OCI-M2 (cell line): ENCODE measurements at regions not wholly inside any gene's neighbourhood (a gene's known extent, or its start where the extent isn't known, plus 50 kb on each side); places are given as distances from the start of the nearest gene placed in this dataset.

Experiments
- DNase-seq: peaks from one replicate; lab custom pipeline; 2025; ENCODE audit not compliant: unreplicated experiment; lab: John Stamatoyannopoulos, UW

GRCh38 chr5:81914696-81915095, 57.1 kb upstream of the ATG10 start:
- DNase-seq: no peak

- no peak for DNase-seq
Observed at GRCh38 chr5:81912933-81913332, 58.9 kb upstream of the ATG10 start.

DNA sequence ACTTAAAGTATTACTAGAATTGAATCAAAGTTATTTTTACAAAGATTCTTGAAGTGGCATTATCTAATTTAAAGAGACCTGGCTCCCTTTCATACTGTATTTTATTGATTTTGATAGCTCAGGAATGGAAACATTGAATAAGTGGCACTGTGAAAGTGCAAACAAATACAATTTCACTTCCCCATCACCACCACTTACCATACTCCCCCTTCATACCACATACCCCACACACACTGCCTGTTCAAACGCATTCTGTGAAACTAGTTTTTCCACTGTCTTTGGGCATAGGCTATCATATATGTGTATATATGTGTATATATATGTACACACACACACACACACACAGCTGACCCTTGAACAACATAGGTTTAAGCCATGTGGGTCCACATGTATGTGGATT, 62.1 kb upstream of the ATG10 start:
- no peak for DNase-seq

DNA sequence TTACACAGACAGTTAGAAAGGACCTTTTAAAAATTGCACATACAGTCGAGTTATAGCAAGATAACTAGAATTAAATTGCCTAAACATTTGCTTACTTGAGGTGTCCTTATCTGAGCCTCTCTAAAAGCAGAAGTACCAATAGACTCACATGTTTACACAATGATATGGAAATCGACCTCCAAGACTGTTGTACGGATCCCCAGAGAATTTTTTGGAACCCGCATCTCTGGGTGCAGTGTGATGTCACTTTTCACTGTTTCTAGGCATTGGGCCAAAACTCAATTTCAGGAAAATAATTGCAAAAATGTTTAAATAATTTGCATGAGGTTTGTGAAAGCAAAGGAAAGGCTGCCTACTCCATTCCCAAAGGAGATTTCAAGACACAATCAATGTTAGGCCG, 63.1 kb upstream of the ATG10 start:
- DNase-seq: no peak

DNA sequence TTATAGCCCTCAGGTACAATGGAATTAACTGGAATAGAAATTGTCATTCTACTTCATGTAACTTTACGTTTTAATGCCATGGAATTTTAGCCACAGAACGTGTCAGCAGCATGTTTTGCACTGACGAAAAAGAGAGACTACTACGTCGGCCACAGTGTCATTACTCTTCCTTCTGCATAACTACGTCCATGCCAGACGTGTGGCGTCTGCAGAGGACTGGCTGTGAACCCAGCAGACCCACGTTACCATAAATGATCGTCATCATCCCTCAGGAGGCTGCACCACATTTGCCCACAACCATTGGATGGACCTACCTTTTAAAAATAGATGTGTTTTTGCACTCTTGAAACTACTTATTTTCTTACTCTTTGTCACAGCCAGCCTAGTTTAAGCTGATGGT, 63.8 kb upstream of the ATG10 start:
- no peak for DNase-seq

- DNase-seq: no peak
Observed at GRCh38 chr5:81907012-81907635, 64.7 kb upstream of the ATG10 start.

DNA sequence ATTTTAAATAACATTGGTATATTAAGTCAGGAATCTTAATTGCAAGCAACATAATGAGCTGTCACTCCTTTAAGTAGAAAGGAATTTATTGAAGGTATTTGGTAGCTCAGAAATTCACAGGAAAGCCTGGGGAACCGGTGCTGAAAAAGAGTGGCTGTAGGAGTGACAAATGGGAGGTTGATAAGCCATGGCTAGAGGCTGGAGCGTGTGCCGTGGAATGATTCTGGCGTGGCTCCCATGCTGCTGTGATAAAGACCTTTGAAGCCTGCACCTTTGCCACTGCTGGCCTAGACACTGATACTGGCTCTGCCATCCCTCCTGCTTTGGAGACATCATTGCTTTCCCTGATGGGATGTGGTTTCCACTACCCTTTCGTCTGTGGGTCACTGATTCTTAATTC, 65.7 kb upstream of the ATG10 start:
- no peak for DNase-seq

DNA sequence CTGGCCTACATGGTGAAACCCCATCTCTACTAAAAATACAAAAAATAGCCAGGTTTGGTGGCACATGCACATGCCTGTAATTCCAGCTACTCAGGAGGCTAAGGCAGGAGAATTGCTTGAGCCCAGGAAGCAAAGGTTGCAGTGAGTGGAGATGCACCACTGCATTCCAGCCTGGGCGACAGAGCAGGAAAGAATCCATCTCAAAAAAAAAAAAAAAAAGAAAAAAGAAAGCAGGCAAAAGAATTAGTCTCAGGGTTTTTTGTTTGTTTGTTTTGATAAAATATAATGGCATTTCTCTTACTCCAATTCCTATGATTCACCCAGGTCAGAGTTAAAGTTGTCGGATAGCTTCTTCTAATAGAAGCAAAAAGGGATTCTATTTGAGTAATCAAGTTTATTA, 67.0 kb upstream of the ATG10 start:
- DNase-seq: no peak

GRCh38 chr5:81904166-81904565, 67.7 kb upstream of the ATG10 start:
- DNase-seq: no peak

GRCh38 chr5:81901586-81901985, 70.2 kb upstream of the ATG10 start:
- DNase-seq: no peak

DNA sequence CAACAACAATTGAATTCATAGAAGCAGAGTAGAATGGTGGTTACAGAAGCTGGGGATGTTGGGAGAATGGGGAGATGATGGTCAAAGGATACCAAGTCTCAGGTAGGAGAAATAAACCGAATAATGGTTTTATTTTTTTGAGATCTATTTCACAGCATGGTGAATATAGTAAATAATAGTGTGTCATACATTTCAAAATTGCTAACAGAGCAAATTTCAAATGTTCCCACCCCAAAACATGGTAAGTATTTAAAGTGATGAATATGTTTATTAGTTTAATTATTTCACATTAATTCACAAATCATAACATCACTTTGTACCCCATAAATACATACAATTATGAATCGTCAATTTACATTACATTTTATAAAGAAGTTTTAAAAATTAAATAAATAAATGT, 72.7 kb upstream of the ATG10 start:
- DNase-seq: no peak

DNA sequence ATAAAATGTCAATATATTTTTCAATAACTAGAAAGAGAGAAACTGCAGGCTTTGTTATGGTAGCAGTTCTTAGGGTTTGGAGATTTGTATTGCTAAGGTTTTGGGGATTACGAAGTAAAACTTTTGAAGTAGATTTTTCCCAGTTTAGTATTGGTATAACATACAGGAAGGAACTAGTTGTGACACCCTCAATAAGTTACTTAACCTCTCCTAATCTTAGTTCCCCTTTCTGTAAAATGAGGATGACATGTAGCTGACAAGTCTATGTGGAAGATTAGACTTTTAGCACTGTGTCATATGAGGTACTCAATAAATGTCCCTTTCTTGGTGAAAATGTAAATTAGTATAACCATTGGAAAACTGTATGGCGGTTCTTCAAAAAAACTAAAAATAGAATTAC, 73.4 kb upstream of the ATG10 start:
- DNase-seq: no peak

- no peak for DNase-seq
Observed at GRCh38 chr5:81896764-81897163, 75.1 kb upstream of the ATG10 start.

DNA sequence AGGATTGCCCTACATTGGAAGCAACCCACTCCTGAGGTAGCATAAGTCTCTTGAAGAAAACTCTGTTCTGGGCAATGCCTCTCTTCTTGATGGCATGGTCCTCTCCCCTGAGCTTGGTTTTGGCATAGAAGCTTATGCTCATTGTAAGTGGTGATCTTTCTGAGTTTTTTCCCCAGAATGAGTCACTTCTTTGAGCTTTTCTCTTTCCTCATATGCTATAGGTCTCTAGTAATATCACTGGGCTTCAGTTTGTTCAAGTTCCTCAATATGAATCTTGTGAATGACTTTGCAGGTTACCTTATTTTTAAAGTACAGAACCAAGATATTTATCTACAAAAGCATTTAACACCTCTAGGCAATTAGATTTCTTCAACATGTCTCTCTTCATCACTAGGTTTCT, 76.5 kb upstream of the ATG10 start:
- DNase-seq: no peak

DNA sequence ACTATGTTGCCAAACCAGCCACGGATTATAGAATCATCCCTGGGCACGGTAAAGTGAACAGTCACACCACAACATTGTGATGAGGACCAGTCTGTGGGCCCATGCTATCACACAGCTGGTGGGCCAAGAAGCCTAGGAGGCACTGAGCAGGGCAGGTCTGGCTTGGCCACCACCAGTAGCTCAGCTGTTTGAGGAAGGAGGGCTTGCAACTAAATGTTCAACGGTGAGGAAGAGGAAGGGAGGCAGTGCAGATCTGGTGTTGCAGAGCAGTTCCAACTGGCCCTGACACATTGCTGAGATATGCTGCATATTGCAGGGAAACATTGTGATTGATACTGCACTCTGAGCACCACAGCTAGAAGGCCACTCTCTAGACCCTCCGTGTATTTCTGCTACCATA, 77.9 kb upstream of the ATG10 start:
- no peak for DNase-seq

- no peak for DNase-seq
Observed at GRCh38 chr5:81884871-81885270, 87.0 kb upstream of the ATG10 start.

GRCh38 chr5:81883371-81883770, 88.5 kb upstream of the ATG10 start:
- no peak for DNase-seq

GRCh38 chr5:81881595-81881994, 90.2 kb upstream of the ATG10 start:
- no peak for DNase-seq

DNA sequence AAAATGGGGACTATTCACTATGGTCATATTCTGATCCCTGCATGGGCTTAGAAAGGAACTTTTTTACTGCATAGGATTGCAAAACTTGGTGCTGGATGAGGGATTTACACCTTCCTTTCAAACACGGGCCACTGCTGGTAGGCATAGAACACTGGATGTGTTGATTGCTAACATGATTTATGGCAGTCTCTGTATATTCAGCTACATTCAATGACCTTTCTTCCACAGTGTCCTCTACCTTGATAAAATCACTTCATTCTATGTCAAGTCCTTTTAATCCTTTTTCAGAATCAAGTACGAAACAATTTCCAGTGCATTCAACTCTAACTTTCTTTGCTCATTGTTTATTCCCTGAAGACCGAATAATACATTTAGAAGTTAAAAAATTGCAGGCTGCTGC, 91.9 kb upstream of the ATG10 start:
- no peak for DNase-seq

DNA sequence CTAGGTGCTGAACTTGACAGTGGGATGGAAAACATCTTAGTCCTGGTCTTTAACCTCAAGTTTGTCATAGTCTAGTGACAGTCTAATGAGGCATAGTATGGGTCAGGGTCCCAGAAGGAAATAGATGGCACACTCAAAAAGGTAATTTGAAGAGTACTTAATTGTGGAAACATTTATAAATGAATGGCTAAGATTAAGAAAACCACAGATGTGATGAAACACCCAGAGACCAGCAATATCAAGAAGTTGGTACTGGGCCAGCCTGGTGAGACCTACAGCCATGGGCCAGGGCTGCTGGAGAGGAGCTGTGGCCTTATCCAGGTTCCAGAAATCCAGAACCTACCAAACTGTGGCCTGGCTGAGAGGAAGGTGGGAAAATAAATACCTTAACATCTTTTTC, 93.5 kb upstream of the ATG10 start:
- DNase-seq: no peak

GRCh38 chr5:81866994-81867393, 104.8 kb upstream of the ATG10 start:
- no peak for DNase-seq

DNA sequence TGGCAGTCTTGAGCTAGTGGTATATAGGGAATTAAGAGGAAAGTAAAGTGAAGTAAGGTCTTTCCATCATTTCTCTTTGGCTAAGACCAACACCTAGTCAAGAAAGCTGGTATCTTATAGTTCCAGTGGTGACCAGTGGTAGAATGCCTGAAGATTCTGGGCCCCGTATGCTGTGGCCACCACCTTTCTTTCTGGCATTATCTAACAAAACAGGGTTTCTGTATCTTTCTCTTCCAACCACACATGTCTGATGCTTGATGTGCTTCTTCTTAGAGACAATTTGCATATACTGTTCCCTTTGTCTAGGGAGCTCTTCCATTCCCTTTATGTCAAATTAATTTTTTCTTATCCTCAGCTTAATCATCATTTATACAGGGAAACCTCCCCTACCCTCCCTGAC, 109.9 kb upstream of the SSBP2 start:
- DNase-seq: no peak

DNA sequence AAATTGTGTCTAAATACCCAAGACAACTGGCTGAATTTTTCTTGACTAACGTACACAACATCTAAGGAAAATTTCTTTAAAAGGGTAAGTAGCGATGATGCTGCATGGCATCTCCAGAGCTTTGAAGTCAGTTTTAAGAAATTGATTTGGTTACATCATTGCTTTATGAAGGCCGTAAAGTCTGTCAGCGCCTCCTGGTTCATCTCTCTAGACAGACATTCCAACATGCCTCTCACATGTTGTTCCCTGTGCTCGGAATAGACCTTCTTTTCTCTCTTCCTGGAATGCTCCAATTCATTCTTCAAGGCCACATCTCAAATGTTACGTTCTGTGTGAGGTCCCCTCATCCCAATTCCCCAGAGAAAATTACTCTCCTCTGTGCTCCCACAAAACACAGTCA, 108.7 kb upstream of the SSBP2 start:
- no peak for DNase-seq
